Stimulated activated CD4-positive, alpha-beta T cell treated with anti-CD3 and anti-CD28 coated beads, Interleukin-4, amount 100 ng/mL, for 48 hours (primary cell): ENCODE measurements at regions not wholly inside any gene's neighbourhood (a gene's known extent, or its start where the extent isn't known, plus 50 kb on each side); places are given as distances from the start of the nearest gene placed in this dataset.
"Not testable (repeated sequence)": the region's sequence is repeated elsewhere in the genome, so short reads cannot be mapped to it uniquely, and the experiment has no call there.

ENCODE experiments used
- DNase-seq, 2 donors: peaks; one replicate each; pipeline ENCODE4 v3.0.0-alpha.2; 2020; ENCODE audit warnings: low read depth in 2 of 2

DNA sequence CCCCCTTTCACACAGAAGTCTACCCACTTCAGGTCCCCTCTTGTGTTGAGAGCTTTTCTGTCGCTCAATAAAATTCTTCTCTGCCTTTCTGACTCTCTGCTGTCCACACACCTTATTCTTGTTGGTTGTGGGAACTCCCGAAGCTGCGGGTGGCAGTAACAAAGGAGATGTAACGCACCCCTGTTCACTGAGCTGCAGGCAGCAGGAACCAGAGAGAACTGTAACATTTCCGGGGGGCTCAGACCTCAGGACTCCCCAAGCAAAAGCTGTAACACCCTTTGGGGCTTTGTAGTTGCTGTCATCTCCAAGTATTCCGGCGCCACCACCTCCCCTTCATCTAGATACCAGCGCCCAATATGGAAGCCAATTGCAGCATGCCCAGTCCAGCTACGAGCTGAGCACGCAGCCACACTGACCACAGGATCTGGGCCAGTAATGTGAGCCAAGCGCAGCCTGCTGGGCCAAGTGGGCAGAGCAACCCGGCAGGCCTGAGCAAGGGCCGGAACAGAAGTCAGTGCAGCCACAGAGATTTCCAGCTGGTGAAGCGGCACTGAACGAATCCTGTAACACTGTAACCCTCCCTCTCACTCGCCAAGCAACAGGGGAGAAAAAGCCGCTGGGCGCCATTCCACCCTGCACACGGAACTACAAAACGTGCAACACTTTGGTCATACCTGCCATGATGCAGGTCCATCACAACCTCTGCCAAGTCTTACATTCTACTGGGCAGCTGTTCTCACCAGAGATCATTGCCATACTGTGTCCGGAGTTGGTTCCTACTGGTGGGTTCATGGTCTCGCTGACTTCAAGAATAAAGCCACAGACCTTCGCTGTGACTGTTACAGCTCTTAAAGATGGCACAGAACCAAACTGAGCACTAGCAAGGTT, 194.3 kb downstream of the SPATA31A6 start:
- not testable (repeated sequence) for DNase-seq

DNA sequence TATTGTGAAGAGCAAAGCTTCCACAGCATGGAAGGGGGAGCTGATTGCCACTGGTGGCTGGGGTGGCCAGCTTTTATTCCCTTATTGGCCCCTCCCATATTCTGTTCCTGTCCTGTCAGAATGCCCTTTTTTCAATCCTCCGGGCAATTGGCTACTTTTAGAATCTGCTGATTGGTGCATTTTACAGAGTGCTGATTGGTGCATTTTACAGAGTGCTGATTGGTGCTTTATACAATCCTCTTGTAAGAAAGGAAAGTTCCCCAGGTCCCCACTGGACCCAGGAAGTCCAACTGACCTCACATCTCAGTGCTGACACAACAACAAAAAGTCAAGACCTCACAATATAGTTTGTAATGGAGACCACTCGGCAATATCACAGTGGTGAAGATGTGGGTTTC, 195.0 kb downstream of the SPATA31A6 start:
- DNase-seq, result no peak

DNA sequence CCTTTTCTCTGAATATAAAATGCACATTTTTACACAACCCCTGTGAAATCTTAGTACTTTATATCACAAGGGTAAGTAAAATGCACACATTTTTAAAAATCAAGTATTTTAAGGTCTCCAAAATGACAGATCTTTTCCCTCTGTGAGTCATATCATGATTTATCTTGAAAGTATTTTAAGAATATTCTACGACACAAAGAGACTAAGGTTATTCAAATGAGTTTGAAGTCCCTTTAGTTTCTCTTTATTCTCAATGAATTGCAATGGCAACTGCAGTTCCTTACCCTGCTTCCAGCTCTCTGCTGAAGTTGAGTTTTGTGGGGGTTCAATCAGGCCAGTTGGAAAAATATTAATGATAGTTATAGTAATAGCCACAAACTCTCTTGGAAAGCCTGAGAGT, 196.1 kb downstream of the SPATA31A6 start:
- DNase-seq, result not testable (repeated sequence)

DNA sequence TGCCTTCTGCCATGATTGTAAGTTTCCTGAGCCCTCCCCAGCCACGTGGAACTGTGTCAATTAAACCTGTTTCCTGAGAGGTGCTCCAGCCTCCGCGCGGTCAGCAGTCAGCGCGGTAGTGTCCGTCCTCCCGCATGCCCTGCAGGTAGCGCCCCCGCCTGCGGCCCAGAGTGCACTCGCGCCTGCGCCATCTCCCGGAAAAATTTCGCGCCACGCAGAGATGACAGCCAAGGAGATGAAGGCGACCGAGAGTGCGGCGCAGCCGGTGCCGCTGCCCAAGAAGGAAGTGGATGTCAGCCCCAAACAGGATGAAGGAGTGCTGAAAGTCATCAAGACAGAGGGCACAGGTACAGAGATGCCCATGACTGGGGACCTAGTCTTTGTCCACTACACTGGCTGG, 201.1 kb downstream of the SPATA31A6 start:
- DNase-seq, result not testable (repeated sequence)

DNA sequence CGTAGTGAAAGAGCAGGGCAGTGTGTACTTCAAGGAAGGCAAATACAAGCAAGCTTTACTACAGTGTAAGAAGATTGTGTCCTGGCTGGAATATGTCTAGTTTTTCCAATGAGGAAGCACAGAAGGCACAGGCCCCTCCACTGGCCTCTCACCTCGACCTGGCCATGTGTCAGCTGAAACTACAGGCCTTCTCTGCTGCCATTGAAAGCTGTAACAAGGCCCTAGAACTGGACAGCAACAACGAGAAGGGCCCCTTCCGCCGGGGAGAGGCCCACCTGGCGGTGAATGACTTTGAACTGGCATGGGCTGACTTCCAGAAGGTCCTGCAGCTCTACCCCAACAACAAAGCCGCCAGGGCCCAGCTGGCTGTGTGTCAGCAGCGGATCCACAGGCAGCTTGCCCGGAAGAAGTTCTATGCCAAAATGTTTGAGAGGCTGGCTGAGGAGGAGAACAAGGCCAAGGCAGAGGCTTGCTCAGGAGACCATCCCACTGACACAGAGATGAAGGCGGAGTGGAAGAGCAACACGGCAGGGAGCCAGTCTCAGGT, 202.2 kb downstream of the SPATA31A6 start:
- DNase-seq, result not testable (repeated sequence)

DNA sequence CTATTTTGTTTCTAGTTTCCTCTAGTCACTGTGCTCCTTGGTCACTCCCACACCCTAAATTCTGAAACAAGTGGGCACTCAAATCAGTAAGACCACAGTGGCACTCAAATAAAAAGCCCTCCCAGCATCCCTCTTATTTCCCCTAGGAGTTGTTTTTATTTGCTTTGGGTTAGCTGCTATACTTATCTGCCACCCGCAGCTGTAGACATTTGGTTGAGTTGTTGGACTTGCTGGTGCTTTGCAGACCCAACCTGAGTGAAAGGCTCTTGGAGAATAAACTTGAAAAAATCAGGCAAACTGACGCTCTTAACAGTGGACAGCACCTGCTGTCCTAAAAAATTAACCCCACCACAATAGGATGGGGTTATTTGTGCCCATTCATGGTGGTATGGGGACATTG, 203.0 kb downstream of the SPATA31A6 start:
- no peak for DNase-seq

DNA sequence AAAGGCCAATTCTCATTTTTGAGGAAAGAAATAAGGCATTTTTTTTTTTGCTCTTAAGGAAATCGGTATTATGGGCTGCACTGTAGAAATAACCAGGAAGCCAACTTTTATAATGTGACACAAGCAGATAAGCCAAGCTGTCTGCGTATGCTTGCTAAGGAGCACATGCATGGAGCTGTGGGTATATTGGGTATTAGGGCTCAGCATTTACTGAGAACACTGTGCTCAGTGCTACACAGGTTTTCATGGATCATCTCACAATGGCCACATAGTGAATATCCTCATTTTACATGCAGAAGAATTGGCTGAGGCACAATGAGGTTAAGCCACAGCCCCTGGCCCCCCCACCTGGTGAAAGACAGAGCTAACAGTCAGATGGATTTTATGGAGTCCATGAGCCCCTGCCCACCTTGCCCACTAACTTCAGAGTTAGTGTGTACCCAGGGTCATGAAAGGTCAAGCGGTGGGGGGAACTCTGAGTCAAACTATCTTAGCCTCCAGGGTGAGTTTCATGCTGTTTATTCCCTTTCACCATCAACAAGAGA, 204.8 kb downstream of the SPATA31A6 start:
- DNase-seq, result no peak

DNA sequence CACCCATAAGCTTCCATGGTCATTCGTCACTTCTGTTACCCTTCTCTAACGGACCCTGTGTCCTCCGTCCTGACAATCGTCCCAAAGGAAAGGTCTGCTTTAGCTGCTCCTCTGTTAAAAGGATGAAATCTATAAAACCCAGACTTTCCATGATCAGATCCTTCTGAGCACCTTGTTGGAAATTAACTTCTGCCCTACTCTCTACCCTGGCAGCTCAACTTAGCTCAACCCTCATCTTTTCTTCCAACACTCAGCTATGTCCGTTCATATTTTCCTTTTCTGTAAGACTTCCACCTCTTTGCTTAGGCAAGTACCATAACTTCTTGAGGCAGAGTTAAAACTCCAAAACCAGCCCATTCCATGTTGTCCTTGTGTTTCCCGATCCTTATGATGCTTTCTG, 205.4 kb downstream of the SPATA31A6 start:
- no peak for DNase-seq

DNA sequence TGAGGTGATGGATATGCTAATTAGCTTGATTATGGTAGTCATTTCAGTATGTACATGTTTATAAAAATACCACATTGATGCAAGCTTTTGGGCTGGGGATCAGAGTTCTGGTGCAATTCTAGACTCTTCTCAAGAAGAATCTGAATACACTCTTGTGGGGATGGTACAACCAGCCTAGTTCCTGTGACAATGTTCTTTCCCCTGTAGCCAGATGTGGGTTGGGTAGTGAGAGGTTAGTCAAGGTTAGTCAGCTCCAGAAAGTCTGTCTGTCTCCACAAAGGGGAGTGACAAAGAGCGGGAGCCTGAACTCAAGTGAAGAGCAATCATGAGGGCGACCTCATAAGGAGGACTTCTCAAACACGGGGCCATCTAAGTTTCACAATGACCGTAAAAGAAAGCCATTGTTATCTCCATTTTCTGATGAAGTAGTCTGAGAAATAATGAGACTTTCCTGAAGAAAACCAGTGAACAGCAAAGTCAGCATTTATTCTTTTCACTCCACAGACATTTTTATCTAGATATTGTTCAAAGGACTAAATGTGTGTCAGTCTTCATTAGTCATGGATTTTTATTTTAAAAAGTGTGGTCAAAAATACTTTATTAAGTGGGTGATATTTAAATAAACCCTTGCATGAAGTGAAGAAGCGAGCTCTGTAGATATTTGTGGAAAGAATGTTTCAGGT, 209.5 kb downstream of the SPATA31A6 start:
- DNase-seq, result not testable (repeated sequence)

DNA sequence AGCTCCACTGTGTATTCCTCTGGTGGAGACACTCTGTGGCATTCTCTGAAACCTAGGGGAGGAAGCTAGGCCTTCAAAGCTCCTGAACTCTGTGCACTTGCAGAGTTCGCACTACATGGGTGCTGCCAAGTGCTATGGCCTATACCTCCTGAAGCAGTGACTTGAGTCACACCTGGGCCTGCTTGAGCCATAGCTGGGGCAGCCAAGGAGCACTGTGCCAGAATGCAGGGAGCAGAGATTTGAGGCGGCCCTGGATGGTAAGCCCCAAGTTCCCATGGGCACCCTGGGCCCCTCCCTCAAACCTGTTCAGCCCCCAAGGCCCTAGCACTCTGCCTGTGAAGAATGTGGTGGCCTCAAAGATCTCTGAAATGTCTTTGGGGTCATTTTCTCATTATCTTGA, 212.9 kb downstream of the SPATA31A6 start:
- no peak for DNase-seq

DNA sequence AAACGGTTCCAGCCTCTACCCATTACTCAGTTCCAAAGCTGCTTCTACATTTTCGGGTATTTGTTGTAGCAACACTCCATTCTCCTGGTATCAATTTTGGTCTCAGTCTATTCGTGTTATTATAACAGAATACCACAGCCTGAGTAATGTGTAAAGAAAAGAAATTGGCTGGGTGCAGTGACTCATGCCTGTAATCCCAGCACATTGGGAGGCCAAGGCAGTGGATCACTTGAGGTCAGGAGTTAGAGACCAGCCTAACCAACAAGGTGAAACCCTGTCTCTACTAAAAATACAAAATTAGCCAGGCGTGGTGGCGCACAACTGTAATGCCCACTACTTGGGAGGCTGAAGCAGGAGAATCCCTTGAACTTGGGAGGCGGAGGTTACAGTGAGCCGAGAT, 213.9 kb downstream of the SPATA31A6 start:
- not testable (repeated sequence) for DNase-seq

DNA sequence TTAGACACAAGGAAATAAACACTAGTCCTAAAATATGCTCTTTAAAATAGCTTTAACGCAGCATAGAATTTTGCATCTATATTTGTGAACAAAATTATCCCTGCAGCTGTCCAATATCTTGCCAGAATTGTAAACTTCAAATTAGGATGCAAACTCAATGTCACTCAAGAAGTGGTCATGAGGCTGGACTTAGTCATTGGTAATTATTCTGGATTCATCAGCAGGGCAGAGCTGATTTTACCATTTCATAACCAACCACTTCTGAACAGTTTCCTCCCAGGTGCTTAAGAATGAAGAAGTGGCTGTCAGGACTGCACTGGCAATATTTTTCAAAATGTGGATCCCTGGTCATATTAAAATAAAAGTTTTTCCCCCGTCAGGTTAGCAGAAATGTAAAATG, 219.5 kb downstream of the SPATA31A6 start:
- not testable (repeated sequence) for DNase-seq

DNA sequence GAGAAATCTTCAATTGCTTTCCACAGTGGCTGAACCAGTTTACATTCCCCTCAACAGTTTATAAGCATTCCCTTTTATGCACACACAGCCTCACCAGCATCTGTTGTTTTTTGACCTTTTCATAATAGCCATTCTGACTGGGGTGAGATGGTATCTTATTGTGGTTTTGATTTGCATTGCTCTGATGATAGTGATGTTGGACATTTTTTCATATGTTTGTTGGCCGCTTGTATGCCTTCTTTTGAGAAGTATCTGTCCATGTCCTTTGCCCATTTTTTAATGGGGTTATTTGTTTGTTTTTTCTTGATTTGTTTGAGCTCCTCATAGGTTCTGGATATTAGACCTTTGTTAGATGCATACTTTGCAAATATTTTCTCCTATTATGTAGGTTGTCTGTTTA, 226.1 kb downstream of the SPATA31A6 start:
- DNase-seq, result not testable (repeated sequence)

DNA sequence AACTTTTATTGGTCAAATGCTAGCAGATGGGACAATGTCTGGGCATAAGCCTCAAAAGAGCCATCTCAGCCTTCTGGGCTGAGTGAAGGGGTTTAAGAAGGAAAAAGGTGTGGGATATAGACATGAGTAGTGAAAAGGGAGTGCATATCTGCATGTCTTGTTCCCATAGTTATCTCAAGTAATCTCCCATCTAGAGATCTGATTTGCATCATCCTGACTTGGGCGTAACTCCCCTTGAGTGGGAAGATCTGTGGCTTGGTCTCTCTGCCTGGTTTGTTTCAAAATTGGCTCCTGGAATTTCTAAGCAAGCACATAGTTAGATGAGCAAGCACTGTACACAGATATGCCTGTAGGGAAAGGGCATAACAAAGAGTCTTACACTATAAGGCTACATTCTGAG, 228.9 kb downstream of the SPATA31A6 start:
- not testable (repeated sequence) for DNase-seq

DNA sequence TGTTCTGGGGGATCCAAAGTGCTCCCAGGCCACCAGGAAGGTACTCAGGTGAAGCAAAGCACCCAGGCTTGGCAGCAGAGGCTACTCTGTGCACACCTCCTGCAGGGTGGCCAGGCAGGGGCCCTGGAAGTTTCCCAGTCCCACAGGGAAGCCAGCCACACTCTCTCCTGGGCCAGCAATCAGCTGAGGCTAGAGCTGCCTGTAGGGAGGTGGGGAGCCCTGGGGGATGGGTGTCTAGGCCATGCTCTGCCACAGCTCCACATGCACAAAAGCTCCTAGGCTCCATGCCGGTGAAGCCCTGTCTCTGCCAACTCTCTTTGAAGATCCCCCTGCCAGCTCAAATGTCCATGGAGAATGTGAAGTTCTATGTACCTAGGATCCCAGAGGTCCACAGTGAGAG, 231.4 kb downstream of the SPATA31A6 start:
- DNase-seq, result not testable (repeated sequence)

DNA sequence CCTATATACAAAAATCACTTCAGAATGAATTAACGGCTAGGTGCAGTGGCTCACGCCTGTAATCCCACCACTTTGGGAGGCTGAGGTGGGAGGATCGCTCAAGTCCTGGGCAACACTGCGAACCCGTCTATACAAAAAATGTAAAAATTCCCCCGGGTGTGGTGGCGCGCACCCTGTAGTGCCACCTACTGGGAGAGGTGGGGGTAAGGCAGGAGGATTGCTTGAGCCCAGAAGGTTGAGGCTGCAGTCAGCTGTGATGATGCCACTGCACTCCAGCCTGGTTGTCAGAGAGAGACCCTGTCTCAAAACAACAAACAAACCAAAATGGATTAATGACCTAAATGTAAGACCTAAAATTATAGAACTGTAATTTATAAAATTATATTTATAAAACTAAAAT, 236.2 kb downstream of the SPATA31A6 start:
- DNase-seq, result not testable (repeated sequence)

DNA sequence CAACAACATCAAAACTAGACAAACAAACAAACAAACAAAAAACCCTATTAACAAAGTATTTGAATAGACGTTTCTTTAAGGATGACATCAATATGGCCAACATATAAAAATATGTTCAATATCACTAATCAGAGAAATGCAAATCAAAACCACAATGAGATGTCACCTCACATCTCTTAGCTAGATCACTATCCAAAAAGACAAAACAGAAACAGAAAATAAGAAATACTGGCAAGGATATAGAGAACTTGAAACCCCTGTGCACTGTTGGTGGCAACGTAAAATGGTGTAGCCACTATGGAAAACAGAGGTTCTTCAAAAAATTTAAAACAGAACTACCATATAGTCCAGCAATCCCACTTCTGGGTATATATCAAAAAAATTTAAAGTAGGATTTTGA, 236.9 kb downstream of the SPATA31A6 start:
- not testable (repeated sequence) for DNase-seq

DNA sequence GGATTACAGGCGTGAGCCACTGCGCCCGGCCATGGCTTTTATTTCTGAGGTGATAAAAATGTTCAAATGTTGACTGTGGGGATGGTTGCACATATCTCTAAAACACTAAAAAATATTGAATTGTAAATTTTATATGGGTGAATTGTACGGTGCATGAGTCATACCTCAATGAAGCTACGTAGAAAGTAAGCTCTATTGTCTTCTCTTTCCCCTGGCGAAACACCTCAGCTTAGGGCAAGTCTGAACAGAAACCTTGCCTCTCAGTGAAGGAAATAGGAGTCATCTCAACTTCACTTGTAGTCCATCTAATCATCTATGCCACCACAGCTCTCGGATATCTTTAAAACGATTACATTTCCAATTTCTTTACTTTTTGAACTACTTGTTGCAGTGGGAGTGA, 238.2 kb downstream of the SPATA31A6 start:
- not testable (repeated sequence) for DNase-seq

DNA sequence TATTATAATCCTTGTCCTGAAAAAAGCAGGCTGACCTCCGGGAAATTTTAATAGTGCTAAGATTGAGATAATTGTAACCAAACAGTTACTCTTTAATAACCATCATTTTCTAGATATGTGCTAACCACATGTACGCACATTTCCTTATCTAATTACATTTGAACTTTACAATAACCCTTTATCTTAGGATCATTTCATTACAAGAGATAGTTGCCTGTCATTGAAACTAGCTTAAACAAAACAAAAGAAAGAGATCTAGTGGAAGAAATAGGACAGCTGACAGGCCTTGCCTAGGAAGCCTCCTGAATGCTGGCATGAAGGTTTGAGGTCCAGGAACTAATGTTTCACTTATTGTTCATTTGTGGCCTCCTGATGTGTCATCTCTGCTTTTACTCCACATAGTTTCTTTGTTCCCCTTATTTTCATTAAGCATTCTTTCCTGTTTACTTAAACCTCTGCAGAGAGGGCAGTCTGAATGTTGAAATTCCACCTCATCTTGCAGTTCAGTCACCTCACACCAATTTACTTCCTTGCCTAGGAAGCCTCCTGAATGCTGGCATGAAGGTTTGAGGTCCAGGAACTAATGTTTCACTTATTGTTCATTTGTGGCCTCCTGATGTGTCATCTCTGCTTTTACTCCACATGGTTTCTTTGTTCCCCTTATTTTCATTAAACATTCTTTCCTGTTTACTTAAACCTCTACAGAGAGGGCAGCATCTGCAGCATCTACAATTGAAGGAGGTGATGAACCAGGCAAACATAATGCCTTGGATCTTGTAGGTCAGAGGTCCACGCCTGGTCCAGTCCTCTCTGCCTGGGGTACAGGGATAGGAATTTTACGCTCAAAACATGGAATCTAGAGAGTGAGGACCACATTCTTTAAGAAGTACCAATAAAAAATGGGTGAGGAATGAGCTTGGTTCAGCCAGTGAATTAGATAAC, 247.5 kb downstream of the SPATA31A6 start:
- DNase-seq, result not testable (repeated sequence)

DNA sequence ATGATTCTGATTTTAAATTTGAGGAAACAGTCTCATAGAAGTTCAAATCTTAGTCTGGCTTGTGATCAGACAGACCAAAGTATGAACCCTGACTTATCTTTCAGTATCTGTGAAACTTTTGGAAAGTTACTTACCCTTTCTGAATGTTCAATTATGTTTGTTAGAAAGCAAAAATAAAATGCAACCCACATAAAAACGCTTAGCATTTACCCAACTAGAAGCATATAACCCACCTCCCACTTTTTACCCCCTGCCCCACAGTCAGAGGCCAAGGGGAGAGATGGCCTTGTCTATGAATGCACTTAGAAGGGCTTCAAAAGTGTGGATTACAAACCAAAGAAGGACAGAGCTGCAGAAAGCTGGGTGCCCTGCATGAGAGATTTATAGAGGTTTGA, 248.2 kb downstream of the SPATA31A6 start:
- not testable (repeated sequence) for DNase-seq
